SH-SY5Y (cell line): ENCODE measurements at regions not wholly inside any gene's neighbourhood (a gene's known extent, or its start where the extent isn't known, plus 50 kb on each side); places are given as distances from the start of the nearest gene placed in this dataset.

Experiments
- GATA2 ChIP-seq: IDR thresholded peaks from 2 replicates; pipeline ENCODE4 v1.6.1; 2011; ENCODE audit warnings: mild to moderate bottlenecking, low read depth, low read length
- GATA3 ChIP-seq: IDR thresholded peaks from 2 replicates; pipeline ENCODE4 v1.6.1; 2011; ENCODE audit warnings: low read depth, mild to moderate bottlenecking, low read length, moderate library complexity

DNA sequence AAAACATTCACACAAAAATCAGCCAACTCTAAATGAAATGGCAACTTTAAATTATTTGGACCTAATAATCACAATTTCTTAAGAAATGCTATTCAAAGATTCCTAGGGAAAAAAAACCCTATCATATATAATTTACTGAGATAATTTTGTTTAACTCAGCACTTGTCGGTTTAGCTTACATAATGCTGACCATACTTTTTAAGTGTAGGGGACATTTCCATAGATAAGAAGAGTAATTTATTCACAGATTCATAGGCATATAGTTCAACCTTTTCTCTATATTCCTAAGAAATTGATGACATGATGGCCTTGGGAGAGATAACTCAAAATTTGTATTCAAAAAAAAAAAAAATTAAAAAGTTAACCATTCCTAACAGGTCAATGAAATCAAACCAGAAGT is 260.8 kb upstream of the PGRMC2 start:
- TF ChIP-seq GATA3: no peak
- no peak for TF ChIP-seq GATA2

DNA sequence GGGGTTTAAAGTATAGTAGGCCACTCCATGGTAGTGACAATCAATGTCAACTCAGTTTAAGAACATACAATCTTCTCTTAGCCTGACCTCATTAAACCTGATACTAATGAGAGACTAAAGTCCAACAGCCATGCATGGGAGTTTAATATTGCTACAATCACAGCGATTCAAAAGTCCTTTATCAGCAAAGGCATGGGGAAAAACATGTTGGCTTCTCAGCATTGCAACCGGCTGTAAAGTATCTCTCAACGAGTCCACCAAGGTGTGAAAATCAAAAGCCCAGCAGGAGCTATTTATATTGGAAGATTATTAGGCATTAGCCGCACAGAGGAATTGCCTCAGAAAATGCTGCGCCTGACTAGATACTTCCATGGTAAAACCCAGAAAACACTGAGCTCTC is 256.7 kb upstream of the PGRMC2 start:
- TF ChIP-seq GATA2 (no peak), GATA3 (no peak)

DNA sequence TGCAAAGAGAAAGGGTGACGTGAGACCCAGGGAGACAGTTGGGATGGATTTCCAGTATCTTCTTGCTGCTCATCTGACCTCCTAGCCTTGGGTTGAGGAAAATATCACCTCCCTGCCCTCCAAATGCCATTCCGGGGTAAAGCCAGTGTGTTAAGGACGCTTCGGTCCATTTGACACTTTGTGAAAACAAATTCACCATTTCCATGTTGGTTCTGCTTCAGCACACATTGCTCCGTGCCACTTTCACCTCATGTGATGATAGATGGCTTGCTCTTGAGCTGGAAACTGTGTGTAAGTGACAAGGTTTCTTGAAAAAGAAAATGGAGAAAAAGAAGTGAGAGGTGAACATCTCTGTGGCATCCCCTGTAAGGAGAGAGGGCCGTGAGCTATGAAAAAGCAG is 256.1 kb upstream of the PGRMC2 start:
- TF ChIP-seq GATA2 (no peak), GATA3 (no peak)

DNA sequence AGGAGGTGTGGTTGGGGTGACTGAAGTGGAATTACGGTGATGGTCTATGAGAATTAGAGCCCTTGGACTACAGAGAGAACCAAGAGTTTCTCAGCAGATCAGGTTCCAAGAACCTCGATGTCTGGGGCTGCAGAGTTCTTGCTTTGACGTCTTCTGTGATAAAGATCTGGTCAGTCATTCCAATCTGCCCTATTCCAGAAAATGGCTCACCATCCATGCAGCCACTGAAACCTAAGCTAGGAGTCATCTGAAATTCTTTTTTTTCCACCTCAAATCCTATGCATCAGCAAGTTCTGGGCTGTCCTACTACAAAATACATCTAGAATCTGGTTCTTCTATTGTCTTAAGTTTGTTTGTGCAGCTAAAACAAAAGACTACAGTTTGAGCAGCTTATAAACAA is 254.4 kb upstream of the PGRMC2 start:
- TF ChIP-seq GATA3 (no peak), GATA2 (no peak)

DNA sequence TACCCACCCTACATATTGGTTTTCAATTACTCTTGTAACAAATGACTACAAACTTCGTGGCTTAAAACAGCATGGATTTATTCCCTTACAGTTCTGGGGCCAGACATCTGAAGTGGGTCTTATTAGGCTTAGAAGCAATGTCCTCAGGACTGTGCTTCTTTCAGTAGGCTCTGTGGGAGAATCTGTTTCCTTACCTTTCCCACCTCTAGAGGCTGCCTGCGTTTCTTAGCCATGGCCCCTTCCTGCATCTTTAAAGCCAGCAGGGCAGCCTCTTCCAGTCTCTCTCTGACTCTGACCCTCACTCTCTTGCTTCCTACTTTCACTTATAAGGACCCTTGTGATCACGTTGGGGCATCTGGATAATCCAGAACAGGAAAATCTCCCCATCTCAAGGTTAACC is 252.5 kb upstream of the PGRMC2 start:
- no peak for TF ChIP-seq GATA3
- TF ChIP-seq GATA2: no peak

DNA sequence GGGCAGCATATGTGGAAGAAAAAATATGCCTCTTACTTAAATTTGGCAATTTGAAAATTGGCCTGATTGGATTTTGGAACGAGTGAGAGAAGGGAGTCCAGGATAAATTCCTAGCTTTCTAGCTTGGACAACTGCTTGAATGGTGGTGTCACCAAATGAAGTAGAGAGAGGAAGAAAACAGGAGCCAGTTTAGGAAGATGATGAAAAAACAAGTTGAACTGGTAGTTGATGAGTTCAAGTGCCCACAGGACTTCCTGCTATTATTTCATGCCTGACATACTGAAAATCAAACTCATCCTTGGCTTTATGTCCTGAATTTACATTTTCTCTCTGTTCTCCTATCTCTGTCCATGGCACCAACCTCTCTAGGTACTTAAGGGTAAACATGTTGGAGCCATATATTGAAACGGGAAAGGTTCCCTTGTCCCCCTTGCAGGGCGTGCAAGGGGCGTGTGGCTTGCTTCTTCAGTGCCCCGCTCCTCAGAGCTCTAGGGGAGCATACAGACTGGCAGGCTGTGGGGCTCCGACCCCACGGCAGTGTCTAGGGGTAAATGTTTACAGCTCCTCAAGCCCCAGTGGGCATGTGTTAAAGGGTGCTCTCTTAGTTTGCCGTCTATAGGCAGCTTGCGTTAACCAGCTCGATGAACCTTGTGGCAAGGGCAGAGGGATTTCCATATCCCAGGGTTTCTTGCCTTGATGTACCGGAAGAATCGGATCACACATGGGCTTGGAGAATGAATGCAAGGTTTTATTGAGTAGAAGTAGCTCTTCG is 250.7 kb upstream of the PGRMC2 start:
- no peak for TF ChIP-seq GATA2
- TF ChIP-seq GATA3: no peak

DNA sequence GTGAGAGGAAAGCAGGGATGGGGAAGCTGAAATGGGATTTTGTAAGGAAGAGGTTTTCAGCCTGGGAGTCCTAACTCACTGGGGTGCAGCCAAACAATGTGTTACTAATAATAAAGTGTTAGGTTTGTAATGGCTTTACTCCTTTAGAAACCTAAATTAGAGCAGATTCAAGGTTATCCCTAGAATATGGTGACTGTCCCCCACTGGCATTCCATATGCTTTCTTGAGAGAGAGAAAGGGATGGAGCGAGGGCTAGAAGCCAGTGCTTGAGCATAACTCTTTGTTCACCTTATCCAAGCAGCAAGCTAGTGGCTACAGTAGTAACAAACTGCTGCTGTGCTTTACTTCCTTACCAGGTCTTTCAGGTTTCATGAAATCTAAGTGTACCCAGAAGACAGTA is 249.1 kb upstream of the PGRMC2 start:
- TF ChIP-seq GATA2 (no peak), GATA3 (no peak)

DNA sequence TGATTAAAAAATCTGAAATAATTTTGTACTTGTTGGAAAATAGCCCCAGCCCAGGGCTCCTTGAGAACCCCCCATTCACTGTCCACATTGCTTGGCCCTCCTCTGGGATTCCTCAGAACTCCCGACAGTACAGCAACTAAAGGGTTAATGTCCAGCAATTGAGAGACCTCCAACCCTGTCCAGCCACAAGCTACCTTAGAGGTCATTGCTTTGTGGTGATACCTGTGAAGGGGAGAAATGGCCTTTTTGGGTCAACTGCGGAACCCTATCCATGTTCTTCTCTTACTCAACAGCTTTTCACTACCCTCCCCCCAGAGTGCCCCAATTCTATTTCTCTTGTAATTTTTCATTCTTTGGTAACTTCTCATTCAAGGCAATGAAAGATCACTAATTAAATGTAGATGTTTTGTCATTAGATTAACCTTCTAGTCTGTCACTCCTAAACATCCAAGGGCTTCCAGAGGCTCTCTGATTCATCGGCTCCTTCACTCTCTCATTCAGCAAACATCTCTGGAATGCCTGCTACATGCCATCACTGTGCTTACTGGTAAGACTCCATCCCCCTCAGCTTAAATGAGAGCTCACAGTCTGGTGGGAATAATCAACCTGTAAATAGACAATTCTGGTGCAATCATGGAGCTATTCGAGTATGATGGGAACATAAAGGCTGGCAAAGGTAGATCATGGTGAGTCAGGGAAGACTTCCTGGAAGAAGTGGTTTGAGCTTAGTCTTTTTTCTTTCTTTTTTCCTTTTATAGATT is 241.4 kb upstream of the PGRMC2 start:
- TF ChIP-seq GATA2 (no peak), GATA3 (no peak)

DNA sequence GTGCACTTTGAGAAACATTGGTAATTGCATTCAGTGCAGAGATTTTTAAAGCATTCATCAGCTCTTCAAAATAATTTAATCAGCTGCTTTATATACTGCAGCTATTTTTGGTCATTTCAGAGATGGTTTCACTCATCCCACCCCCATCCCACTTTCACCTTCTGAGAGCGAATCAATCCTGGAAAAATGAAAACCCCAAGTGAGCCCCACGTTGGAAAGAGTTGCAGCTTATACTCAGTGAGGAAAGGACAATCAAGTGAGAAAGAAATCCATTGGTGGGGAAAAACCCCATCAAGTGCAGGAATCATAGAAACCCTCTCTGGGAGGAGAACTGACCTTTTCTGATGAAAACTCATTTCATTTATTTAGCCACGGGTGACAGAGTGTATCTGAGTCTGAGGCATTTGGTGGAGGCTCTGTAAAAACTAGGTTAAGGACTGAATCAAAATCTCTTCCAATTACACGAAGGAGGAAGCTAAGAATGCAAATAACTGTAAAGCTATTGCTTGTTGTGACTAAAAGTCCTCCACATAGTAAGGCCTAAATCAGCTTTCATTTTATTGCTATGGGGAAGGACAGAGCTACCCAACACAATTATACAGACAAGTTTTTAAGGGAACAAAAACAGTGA is 240.4 kb upstream of the PGRMC2 start:
- TF ChIP-seq GATA2: no peak
- no peak for TF ChIP-seq GATA3

DNA sequence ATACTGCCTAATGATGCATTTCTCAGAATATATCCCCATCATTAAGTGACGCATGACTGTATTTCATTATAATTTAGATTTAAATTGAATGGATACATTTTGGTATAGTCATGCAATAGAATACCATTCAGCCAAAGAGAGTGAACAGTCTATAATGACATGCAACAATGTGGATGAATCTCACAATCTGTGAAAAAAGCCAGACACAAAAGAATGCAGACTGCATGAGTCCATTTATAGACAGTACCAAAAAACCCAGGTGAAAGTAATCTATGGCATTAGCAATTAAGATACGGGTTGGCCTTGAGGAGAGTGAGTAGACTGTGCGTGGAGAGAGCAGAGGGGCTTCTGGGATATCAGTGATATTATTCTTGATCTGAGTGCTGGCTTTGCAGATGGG is 239.7 kb upstream of the PGRMC2 start:
- TF ChIP-seq GATA2 (no peak), GATA3 (no peak)

DNA sequence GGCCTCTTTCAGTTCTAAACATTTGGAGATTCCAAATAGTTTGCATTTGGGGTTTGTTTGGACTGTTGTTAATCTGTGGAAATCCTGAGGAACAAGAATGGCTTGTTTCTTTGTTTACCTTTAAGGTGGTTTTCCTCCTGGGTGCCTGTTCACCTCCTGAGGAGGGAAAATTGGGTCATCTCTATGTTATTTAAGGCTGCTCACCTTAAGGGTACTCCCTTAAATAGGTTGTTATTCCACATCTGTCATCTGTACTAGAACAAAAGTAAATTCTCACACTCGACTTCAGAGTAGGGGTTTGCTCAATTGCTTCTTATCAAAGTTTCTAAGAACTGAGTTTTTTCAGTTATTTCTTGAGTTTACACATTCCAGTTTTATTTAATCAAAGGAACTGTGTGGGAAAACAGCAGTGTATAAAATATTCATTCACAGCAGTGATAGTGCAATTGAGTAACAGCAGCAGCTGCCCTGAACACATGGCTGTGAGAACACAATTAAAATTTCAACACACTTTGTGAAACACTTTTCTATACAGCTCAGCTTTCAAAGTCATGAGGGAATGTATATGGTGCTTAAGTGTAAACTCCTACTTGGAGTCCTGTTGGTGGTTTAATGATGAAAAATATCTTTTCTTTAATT is 238.5 kb upstream of the PGRMC2 start:
- TF ChIP-seq GATA2 (no peak), GATA3 (no peak)

DNA sequence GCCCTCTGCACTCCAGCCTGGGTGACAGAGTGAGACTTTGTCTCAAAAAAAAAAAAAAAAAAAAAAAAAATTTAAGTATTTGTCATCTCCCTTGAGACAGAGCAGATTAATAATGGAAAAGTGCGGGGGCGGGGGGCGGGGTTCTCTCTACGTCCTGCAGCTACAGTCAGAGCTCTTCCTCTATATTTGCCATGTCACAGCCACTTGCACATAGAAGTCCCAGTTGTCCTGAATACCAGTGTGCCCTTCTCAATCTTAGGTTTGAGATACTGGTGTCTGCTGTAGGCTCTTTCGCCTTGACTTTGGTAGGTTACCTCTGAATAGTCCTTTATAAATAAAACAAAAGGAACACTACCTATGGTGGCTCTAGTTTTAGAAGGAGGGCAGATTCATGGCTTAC is 237.8 kb upstream of the PGRMC2 start:
- TF ChIP-seq GATA2: no peak
- no peak for TF ChIP-seq GATA3

DNA sequence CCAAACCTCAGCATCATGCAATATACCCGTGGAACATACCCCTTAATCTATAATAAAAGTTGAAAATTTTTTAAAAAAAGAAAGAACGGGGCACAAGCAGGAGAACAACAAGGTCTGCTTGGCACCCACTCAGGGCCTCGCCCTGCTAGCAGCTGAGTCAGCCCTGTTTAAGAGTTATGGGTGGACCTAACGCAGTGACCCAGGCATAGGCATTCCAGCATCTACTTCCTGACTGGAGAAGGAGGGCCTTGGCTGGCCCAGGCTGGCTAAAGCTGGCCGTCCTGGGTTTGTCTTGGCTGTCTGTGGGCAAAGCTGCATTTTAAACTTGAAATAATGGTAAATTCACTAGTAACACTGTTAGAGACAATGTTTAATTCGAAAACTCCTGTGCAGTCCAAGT is 236.7 kb upstream of the PGRMC2 start:
- no peak for TF ChIP-seq GATA2
- no peak for TF ChIP-seq GATA3

DNA sequence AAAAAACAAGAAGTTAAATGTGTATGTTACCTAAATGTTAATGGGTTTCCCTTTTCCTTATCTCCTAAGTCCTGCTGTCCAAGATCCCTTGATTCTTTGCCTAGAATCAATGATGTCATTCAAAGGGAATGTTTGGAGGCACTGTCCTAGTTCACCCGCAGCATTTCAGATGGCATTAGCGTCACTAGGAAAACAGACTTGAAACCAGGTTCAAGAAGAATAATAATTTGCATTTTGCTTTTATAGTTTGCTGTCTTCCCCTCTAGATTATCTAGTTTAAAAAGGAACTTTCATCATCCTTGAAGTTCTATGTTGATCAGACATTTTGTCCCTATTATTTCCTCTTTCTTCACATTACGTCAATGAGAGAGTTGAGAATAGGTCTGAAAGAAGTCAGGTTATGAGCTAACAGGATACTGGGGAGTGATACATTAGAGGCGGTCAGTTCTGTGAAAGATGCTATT is 234.1 kb upstream of the PGRMC2 start:
- TF ChIP-seq GATA2: no peak
- no peak for TF ChIP-seq GATA3

DNA sequence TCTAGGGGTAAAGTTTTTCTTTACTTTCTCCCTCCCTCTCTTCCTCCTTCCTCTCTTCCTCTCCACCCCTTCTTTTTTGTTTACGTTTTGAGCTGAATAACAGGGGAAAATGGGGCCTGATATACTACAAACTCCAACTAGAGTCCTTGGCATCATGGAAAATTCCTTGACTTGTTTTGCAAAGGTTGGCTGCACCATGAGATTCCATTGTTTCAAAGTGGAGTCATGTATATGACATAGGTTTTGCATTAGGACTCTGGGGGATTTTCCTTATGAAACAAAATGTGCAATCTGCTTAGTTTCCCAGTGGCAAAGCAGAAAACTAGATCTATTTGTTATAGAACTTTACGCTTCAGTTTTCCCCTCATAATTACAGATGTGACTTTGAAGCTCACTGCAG is 233.5 kb upstream of the PGRMC2 start:
- TF ChIP-seq GATA3: no peak
- no peak for TF ChIP-seq GATA2
